CD14-positive monocyte (primary cell): ENCODE measurements at regions not wholly inside any gene's neighbourhood (a gene's known extent, or its start where the extent isn't known, plus 50 kb on each side); places are given as distances from the start of the nearest gene placed in this dataset.

Source experiments
- DNase-seq, 3 donors: peaks; one replicate each; pipeline ENCODE4 v3.0.0-alpha.2; 2011 to 2022
- H2AFZ ChIP-seq: 2 replicates; pipeline ENCODE4 v1.6.0; 2012; ENCODE audit warnings: mild to moderate bottlenecking, low read depth, low read length, inconsistent platforms; ENCODE audit not compliant: insufficient read depth, poor library complexity, severe bottlenecking
- H3K27ac ChIP-seq, 2 donors: 1 replicate in 1 of 2; 2 replicates in 1 of 2; pipeline ENCODE4 v1.5.1; 2012 to 2013; ENCODE audit warnings: low read length in 2 of 2, control low read depth in 1 of 2, inconsistent platforms in 1 of 2, low read depth in 1 of 2, mild to moderate bottlenecking in 1 of 2
- H3K27me3 ChIP-seq, 2 donors: one replicate each; pipeline versions ENCODE4 v1.6.0 to v1.6.1; 2011 to 2013; ENCODE audit warnings: low read length in 2 of 2; ENCODE audit not compliant: control insufficient read depth in 2 of 2, insufficient read depth in 2 of 2
- H3K36me3 ChIP-seq, 2 donors: replicated peaks in 1 of 2; 1 replicate in 1 of 2; 2 replicates in 1 of 2; pipeline versions ENCODE4 v1.5.1 to v1.6.1; 2012 to 2013; ENCODE audit warnings: low read length in 2 of 2, control low read depth in 1 of 2, inconsistent platforms in 1 of 2, mild to moderate bottlenecking in 1 of 2; ENCODE audit not compliant: insufficient read depth in 2 of 2, control insufficient read depth in 1 of 2
- H3K4me1 ChIP-seq, 2 donors: 1 replicate in 1 of 2; 2 replicates in 1 of 2; pipeline versions ENCODE4 v1.5.1 to v1.6.1; 2012 to 2013; ENCODE audit warnings: low read length in 2 of 2, control low read depth in 1 of 2, inconsistent platforms in 1 of 2, mild to moderate bottlenecking in 1 of 2, moderate library complexity in 1 of 2; ENCODE audit not compliant: insufficient read depth in 2 of 2, control insufficient read depth in 1 of 2
- H3K4me2 ChIP-seq: replicated peaks from 2 replicates; pipeline ENCODE3; 2012; ENCODE audit warnings: low read length, moderate library complexity, mild to moderate bottlenecking; ENCODE audit not compliant: poor library complexity, severe bottlenecking; ENCODE audit errors: extremely low read depth
- H3K4me3 ChIP-seq, 3 experiments: fragments of 200-600 bp in 1 of 3; sonication (generic) in 1 of 3; replicated peaks in 1 of 3; 1 replicate in 2 of 3; 2 replicates in 1 of 3; pipeline ENCODE4 v1.5.1; 2011 to 2013; ENCODE audit warnings: low read length in 3 of 3, mild to moderate bottlenecking in 3 of 3, control low read depth in 2 of 3, low read depth in 2 of 3, inconsistent platforms in 1 of 3, moderate library complexity in 1 of 3
- H3K79me2 ChIP-seq: 2 replicates; pipeline ENCODE4 v1.6.0; 2012; ENCODE audit warnings: mild to moderate bottlenecking, control low read depth, inconsistent platforms, low read length, moderate library complexity; ENCODE audit not compliant: insufficient read depth
- H3K9ac ChIP-seq: 2 replicates; pipeline ENCODE4 v1.6.0; 2017; ENCODE audit warnings: low read length, mild to moderate bottlenecking; ENCODE audit not compliant: insufficient read depth, poor library complexity, severe bottlenecking
- H3K9me3 ChIP-seq, 2 donors: replicated peaks in 1 of 2; 1 replicate in 1 of 2; 2 replicates in 1 of 2; pipeline versions ENCODE4 v1.5.1 to v1.6.1; 2012 to 2013; ENCODE audit warnings: low read length in 2 of 2, control low read depth in 1 of 2; ENCODE audit not compliant: control insufficient read depth in 1 of 2, insufficient read depth in 1 of 2
- H4K20me1 ChIP-seq: 2 replicates; pipeline ENCODE4 v1.6.0; 2012; ENCODE audit warnings: mild to moderate bottlenecking, low read length, control low read depth, moderate library complexity; ENCODE audit not compliant: insufficient read depth
- H3K27ac Mint-ChIP-seq, 7 donors: one replicate each; pipeline ENCODE4 v1.8.0; 2020; ENCODE audit warnings: mild to moderate bottlenecking in 7 of 7, mixed read lengths in 7 of 7, moderate library complexity in 6 of 7, inconsistent platforms in 2 of 7
- H3K27me3 Mint-ChIP-seq, 3 donors: one replicate each; pipeline ENCODE4 v1.8.0; 2021 to 2022; ENCODE audit warnings: low read depth in 3 of 3, mild to moderate bottlenecking in 3 of 3, mixed read lengths in 3 of 3, moderate library complexity in 3 of 3, inconsistent platforms in 1 of 3
- H3K36me3 Mint-ChIP-seq, 2 donors: one replicate each; pipeline ENCODE4 v1.8.0; 2020; ENCODE audit warnings: mixed read lengths in 2 of 2, inconsistent platforms in 1 of 2, mild to moderate bottlenecking in 1 of 2
- H3K4me1 Mint-ChIP-seq: one replicate; pipeline ENCODE4 v1.8.0; 2020; ENCODE audit warnings: mild to moderate bottlenecking, mixed read lengths
- H3K4me3 Mint-ChIP-seq, 2 donors: one replicate each; pipeline ENCODE4 v1.8.0; 2020; ENCODE audit warnings: mild to moderate bottlenecking in 2 of 2, mixed read lengths in 2 of 2, moderate library complexity in 1 of 2
- H3K9me3 Mint-ChIP-seq, 7 donors: one replicate each; pipeline ENCODE4 v1.8.0; 2020 to 2022; ENCODE audit warnings: mixed read lengths in 7 of 7, mild to moderate bottlenecking in 6 of 7, moderate library complexity in 6 of 7, inconsistent platforms in 2 of 7
- CTCF ChIP-seq: fragments of 200-600 bp; IDR thresholded peaks from one replicate; pipeline ENCODE4 v1.8.0; 2022; ENCODE audit warnings: antibody characterized with exemption, mild to moderate bottlenecking
- WGBS: methylation state at CpG from one replicate; pipeline ENCODE4 v1.1.5; 2013; ENCODE audit warnings: missing lambda C conversion rate; ENCODE audit not compliant: insufficient coverage; 5-methylcytosine and 5-hydroxymethylcytosine counted together
- intact Hi-C, 2 donors: fragments of 100-400 bp; cut with micrococcal nuclease; formaldehyde crosslinking; loops; one replicate each; pipeline versions ENCODE4 v1.15.0 to v1.15.1; 2023

GRCh38 chr6:148650941-148651505 is 95.8 kb upstream of the UST start:
- Histone ChIP-seq H4K20me1 (no peaks in the 10 kb centered on the region), H3K9me3 (peaks cover 7 to 17% of the 10 kb centered on the region in 2 donors), H3K4me1 (peaks cover 29 to 36% of the 10 kb centered on the region in 2 donors), H3K4me3 (no peak overlapping the region), H3K36me3 (no peaks in the 10 kb centered on the region), H2AFZ (no peak overlapping the region), H3K27ac (no peak overlapping the region), H3K27me3 (no peaks in the 10 kb centered on the region), H3K9ac (no peak overlapping the region), H3K79me2 (no peaks in the 10 kb centered on the region), H3K4me2 (no peak overlapping the region)
- H3K27ac Mint-ChIP-seq = no peak overlapping the region
- H3K4me3 Mint-ChIP-seq = no peak overlapping the region
- peaks cover 3 to 26% (median 11%) of the 10 kb centered on the region in 7 donors for H3K9me3 Mint-ChIP-seq
- TF ChIP-seq CTCF = no peak
- H3K27me3 Mint-ChIP-seq = peaks cover 0 to 2% (median 2%) of the 10 kb centered on the region in 3 donors
- H3K4me1 Mint-ChIP-seq = peaks cover 28% of the 10 kb centered on the region
- intact Hi-C loops = no loop called here
- 100% methylated on average over 2 of the region's 2 CpGs for WGBS
- peaks cover 2 to 3% of the 10 kb centered on the region in 2 donors for H3K36me3 Mint-ChIP-seq
- DNase-seq = no peak

GRCh38 chr6:148652205-148652604 is 94.6 kb upstream of the UST start:
- Mint-ChIP-seq H3K27me3 (peaks cover 0 to 2% (median 0%) of the 10 kb centered on the region in 3 donors), H3K4me1 (peaks cover 39% of the 10 kb centered on the region), H3K36me3 (peaks cover 2 to 3% of the 10 kb centered on the region in 2 donors), H3K4me3 (no peak overlapping the region), H3K27ac (no peak overlapping the region), H3K9me3 (peaks cover 3 to 23% (median 11%) of the 10 kb centered on the region in 7 donors)
- no peak overlapping the region for H3K4me2 ChIP-seq
- H3K27me3 ChIP-seq = no peaks in the 10 kb centered on the region
- no peak overlapping the region for H2AFZ ChIP-seq
- peaks cover 7 to 17% of the 10 kb centered on the region in 2 donors for H3K9me3 ChIP-seq
- H3K36me3 ChIP-seq = no peaks in the 10 kb centered on the region
- intact Hi-C loops = no loop called here
- no peak overlapping the region for H3K4me3 ChIP-seq
- H4K20me1 ChIP-seq = no peaks in the 10 kb centered on the region
- H3K27ac ChIP-seq = no peak overlapping the region
- H3K4me1 ChIP-seq = peaks cover 39 to 44% of the 10 kb centered on the region in 2 donors
- H3K9ac ChIP-seq = no peak overlapping the region
- no peak for DNase-seq
- no peaks in the 10 kb centered on the region for H3K79me2 ChIP-seq
- no peak for TF ChIP-seq CTCF
